ENCODE measurements at regions not wholly inside any gene's neighbourhood (a gene's known extent, or its start where the extent isn't known, plus 50 kb on each side); places are given as distances from the start of the nearest gene placed in this dataset.

DNA sequence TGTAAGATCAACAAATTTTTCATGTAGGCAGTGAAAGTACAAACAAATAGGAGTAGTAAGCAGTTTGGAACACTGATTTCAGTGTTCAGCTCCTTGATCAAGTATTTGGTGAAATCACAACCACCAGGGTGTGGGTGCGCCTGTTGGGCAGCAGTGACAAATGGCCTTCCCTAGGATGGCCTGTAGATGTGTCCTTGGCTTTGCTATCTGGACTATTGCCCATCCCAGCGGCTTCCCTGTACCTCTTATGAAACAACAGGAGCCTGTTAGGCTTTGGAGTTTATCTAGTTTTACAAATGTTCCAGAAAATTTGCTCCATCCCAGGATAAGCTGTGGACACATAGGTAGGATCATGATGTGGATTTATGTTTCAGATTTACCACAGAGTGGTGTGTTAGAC is 216.8 kb upstream of the FAT1 start:
- no peak for TF ChIP-seq TAF1 (IDR thresholded peaks at IDR 0.05; ENCODE audit: borderline replicate concordance, insufficient read depth, low read length)
- TF ChIP-seq FOXP2 (optimal IDR thresholded peaks at IDR 0.05; ENCODE audit: borderline replicate concordance, extremely low read depth, extremely low read length, insufficient read depth) = no peak
- no peak for TF ChIP-seq SIN3A (IDR thresholded peaks at IDR 0.05; ENCODE audit: borderline replicate concordance, insufficient read depth, low read length)
- TF ChIP-seq, protein P1, sequence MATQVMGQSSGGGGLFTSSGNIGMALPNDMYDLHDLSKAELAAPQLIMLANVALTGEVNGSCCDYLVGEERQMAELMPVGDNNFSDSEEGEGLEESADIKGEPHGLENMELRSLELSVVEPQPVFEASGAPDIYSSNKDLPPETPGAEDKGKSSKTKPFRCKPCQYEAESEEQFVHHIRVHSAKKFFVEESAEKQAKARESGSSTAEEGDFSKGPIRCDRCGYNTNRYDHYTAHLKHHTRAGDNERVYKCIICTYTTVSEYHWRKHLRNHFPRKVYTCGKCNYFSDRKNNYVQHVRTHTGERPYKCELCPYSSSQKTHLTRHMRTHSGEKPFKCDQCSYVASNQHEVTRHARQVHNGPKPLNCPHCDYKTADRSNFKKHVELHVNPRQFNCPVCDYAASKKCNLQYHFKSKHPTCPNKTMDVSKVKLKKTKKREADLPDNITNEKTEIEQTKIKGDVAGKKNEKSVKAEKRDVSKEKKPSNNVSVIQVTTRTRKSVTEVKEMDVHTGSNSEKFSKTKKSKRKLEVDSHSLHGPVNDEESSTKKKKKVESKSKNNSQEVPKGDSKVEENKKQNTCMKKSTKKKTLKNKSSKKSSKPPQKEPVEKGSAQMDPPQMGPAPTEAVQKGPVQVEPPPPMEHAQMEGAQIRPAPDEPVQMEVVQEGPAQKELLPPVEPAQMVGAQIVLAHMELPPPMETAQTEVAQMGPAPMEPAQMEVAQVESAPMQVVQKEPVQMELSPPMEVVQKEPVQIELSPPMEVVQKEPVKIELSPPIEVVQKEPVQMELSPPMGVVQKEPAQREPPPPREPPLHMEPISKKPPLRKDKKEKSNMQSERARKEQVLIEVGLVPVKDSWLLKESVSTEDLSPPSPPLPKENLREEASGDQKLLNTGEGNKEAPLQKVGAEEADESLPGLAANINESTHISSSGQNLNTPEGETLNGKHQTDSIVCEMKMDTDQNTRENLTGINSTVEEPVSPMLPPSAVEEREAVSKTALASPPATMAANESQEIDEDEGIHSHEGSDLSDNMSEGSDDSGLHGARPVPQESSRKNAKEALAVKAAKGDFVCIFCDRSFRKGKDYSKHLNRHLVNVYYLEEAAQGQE (IDR thresholded peaks at IDR 0.05; ENCODE audit: insufficient read depth in 1 of 2, low read depth in 2 of 2, low read length in 2 of 2) = no peak
- TF ChIP-seq POLR2AphosphoS5 (IDR thresholded peaks at IDR 0.05; ENCODE audit: low read depth, low read length) = no peak

DNA sequence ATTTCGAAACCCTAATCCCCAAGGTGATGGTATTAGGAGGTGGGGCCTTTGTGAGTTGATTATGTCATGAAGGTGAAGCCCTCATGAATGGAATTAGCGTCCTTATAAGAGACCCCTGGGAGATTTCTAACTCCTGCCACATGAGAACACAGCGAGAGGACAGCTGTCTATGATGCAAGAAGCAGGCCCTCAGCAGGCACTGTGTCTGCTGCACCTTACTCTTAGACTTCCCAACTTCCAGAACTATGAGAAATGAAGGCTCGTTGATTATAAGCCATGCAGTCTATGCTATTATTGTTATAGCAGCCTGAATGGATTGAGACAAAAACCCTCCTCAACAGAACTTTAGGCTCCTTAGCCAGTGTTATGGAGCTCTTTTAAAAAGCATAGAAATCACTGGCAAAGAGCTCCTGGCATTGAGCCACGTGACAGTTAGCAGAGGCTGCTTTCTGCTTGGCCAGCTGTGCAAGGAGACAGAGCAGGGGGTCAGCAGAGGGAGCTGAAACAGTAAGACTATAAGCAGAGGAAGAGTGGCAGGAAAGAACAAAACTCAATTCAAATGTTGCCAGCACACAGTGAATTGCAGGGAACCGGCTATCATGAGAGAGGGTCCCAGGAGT is 219.2 kb upstream of the FAT1 start:
- TF ChIP-seq SIN3A (IDR thresholded peaks at IDR 0.05; ENCODE audit: borderline replicate concordance, insufficient read depth, low read length) = no peak
- TF ChIP-seq FOXP2 (optimal IDR thresholded peaks at IDR 0.05; ENCODE audit: borderline replicate concordance, extremely low read depth, extremely low read length, insufficient read depth) = no peak

DNA sequence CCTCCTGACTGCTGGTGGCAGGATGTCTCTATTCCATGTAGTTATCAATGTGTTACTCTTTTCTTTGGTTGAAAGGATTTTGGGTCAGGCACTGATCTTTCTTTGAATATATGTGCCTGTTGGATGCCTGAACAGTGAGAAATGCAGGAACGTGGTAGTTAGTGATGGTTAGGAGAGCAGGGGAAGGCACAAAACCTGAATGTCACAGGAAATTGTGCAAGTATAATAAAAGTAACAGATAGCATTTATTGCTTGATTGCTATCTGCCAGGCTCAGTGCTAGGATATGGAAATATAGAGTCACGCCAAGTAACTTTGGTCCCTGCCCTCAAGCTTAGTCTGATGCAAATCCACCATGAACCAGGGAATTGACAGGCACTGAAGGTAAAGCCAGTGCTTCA is 219.8 kb upstream of the FAT1 start:
- TF ChIP-seq SIN3A (IDR thresholded peaks at IDR 0.05; ENCODE audit: borderline replicate concordance, insufficient read depth, low read length) (no peak), TAF1 (IDR thresholded peaks at IDR 0.05; ENCODE audit: borderline replicate concordance, insufficient read depth, low read length) (no peak), POLR2AphosphoS5 (IDR thresholded peaks at IDR 0.05; ENCODE audit: low read depth, low read length) (no peak), FOXP2 (optimal IDR thresholded peaks at IDR 0.05; ENCODE audit: borderline replicate concordance, extremely low read depth, extremely low read length, insufficient read depth) (no peak)
- TF ChIP-seq, protein P1 (IDR thresholded peaks at IDR 0.05; ENCODE audit: insufficient read depth in 1 of 2, low read depth in 2 of 2, low read length in 2 of 2) = no peak

DNA sequence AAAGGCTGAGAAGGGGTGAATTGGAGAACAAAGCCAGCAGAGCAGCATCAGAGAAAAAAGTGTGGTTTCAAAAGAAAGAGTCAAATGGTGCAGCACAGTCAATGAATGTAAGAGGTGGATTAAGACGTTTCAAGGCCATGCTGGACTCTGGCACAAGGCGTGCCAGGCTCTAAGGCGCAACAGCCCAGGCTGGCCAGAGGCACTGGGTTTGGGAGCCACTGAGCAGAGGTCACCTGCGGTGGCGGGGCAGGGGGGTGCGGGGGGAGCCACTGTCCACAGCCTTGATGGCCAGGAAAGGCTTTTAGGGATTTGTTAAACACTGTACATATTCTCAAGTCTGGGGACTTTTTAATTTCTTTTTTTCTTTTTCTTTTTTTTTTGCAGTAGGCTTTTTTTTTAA is 222.5 kb upstream of the FAT1 start:
- TF ChIP-seq FOXP2 (optimal IDR thresholded peaks at IDR 0.05; ENCODE audit: borderline replicate concordance, extremely low read depth, extremely low read length, insufficient read depth) (no peak), TAF1 (IDR thresholded peaks at IDR 0.05; ENCODE audit: borderline replicate concordance, insufficient read depth, low read length) (no peak), POLR2AphosphoS5 (IDR thresholded peaks at IDR 0.05; ENCODE audit: low read depth, low read length) (no peak), SIN3A (IDR thresholded peaks at IDR 0.05; ENCODE audit: borderline replicate concordance, insufficient read depth, low read length) (no peak)
- TF ChIP-seq, protein P1 (IDR thresholded peaks at IDR 0.05; ENCODE audit: insufficient read depth in 1 of 2, low read depth in 2 of 2, low read length in 2 of 2) = no peak

DNA sequence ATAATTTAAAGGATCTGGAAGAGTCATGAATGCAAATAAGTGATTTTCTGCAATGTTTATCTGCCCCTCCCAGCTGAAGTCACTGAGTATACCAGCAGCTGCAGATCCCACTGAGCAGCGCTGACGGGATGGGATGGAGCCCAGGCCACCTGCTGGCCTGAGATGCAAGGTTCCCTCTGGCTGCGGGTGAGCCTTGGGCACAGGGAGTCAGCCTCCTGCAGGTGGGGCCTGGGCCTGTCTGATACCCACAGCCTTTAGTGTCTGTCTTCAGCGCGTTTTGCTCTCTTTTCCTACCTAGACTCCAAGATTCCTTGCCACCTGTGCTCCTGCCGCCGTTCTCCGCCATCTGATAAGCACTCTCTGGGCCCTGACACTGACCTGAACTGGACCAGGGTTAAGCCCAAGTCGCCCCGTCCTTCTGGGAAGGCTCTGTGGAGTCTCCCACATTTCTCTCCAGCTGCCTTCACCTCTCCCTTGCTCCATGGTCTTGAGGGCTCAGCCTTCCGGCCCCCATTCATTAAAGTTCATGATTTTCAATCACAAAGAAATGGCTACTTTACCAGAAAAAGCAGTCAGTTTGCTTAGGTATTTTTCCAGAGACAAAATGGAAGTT is 223.1 kb upstream of the FAT1 start:
- no peak for TF ChIP-seq SIN3A (IDR thresholded peaks at IDR 0.05; ENCODE audit: borderline replicate concordance, insufficient read depth, low read length)
- TF ChIP-seq, protein P1 (IDR thresholded peaks at IDR 0.05; ENCODE audit: insufficient read depth in 1 of 2, low read depth in 2 of 2, low read length in 2 of 2) = no peak
